GM08714 (cell line): ENCODE measurements at regions not wholly inside any gene's neighbourhood (a gene's known extent, or its start where the extent isn't known, plus 50 kb on each side); places are given as distances from the start of the nearest gene placed in this dataset.
"Not testable (repeated sequence)": the region's sequence is repeated elsewhere in the genome, so short reads cannot be mapped to it uniquely, and the experiment has no call there.

Experiments used
- H3K4me3 ChIP-seq: fragments of 200-500 bp; sonication (Bioruptor generic); 2 replicates; pipeline ENCODE4 v1.5.1; 2014; ENCODE audit warnings: mild to moderate bottlenecking, low read length, inconsistent platforms
- ZNF274 ChIP-seq: IDR thresholded peaks from 2 replicates; pipeline ENCODE4 v1.6.1; 2012; ENCODE audit warnings: mild to moderate bottlenecking, low read depth, low read length

GRCh38 chr9:78903581-78903980, 606.7 kb downstream of the PSAT1 start:
- no peak for TF ChIP-seq ZNF274

GRCh38 chr9:78904686-78905085, 607.8 kb downstream of the PSAT1 start:
- no peak overlapping the region for H3K4me3 ChIP-seq
- TF ChIP-seq ZNF274: no peak

More at GRCh38 chr9:78903581-78903980, 606.7 kb downstream of the PSAT1 start:
- H3K4me3 ChIP-seq: no peak overlapping the region

GRCh38 chr9:78905387-78905786, 608.5 kb downstream of the PSAT1 start:
- H3K4me3 ChIP-seq: no peak overlapping the region
- TF ChIP-seq ZNF274: no peak

- no peak overlapping the region for H3K4me3 ChIP-seq
- TF ChIP-seq ZNF274: no peak
These were observed 609.2 kb downstream of the PSAT1 start for GRCh38 chr9:78905986-78906755.

GRCh38 chr9:78909566-78909965, 612.6 kb downstream of the PSAT1 start:
- no peak overlapping the region for H3K4me3 ChIP-seq
- TF ChIP-seq ZNF274: no peak

- H3K4me3 ChIP-seq: not testable (repeated sequence)
These were observed 620.0 kb downstream of the PSAT1 start for GRCh38 chr9:78916884-78917283.

- H3K4me3 ChIP-seq: no peak overlapping the region
- no peak for TF ChIP-seq ZNF274
These were observed 622.1 kb downstream of the PSAT1 start for GRCh38 chr9:78918976-78919375.

GRCh38 chr9:78919701-78920100, 622.8 kb downstream of the PSAT1 start:
- no peak overlapping the region for H3K4me3 ChIP-seq
- no peak for TF ChIP-seq ZNF274

GRCh38 chr9:78921341-78921740, 624.4 kb downstream of the PSAT1 start:
- no peak overlapping the region for H3K4me3 ChIP-seq
- no peak for TF ChIP-seq ZNF274

- no peak overlapping the region for H3K4me3 ChIP-seq
- no peak for TF ChIP-seq ZNF274
These were observed 627.2 kb downstream of the PSAT1 start for GRCh38 chr9:78923966-78924659.

- no peak for TF ChIP-seq ZNF274
- no peak overlapping the region for H3K4me3 ChIP-seq
These were observed 630.4 kb downstream of the PSAT1 start for GRCh38 chr9:78927099-78927940.

GRCh38 chr9:78928625-78929405, 631.9 kb downstream of the PSAT1 start:
- no peak overlapping the region for H3K4me3 ChIP-seq
- TF ChIP-seq ZNF274: no peak

- TF ChIP-seq ZNF274: no peak
- no peak overlapping the region for H3K4me3 ChIP-seq
These were observed 633.4 kb downstream of the PSAT1 start for GRCh38 chr9:78930281-78930680.
